NCI-H748 (cell line): ENCODE measurements at regions not wholly inside any gene's neighbourhood (a gene's known extent, or its start where the extent isn't known, plus 50 kb on each side); places are given as distances from the start of the nearest gene placed in this dataset.

ENCODE experiments used
- DNase-seq: peaks from one replicate; lab custom pipeline; 2025; ENCODE audit not compliant: unreplicated experiment; lab: John Stamatoyannopoulos, UW

GRCh38 chr6:21375151-21376116 is 218.1 kb upstream of the SOX4 start:
- no peak for DNase-seq

GRCh38 chr6:21377356-21377755 is 216.2 kb upstream of the SOX4 start:
- no peak for DNase-seq

GRCh38 chr6:21381331-21381963 is 212.1 kb upstream of the SOX4 start:
- DNase-seq = peak; percentile 29

DNA sequence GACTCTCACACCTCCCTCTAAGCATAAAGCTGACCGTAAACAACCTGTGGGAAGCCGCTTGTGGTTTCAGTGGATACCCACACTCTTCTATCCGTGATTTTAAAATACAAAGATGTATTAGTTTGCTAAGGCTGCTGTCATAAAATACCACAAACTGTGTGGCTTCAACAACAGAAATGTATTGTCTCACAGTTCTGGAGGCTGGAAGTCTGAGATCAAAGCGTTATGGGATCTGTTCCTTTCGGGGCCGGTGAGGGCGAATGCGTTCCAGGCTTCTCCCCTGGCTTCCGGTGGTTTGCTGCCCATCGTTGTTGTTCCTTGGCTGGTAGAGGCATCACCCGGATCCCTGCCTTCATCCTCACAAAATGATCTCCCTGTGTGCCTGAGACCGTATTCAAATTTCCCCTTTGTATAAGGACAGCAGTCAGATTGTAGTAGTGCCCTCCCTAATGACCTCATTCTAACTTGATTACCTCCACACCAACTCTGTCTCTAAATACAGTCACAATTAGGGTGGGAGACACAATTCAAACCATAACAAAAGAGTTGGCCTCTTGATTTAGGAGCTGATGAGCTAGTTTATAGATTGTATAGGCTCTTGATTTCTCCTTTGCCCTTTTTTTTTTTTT is 210.6 kb upstream of the SOX4 start:
- no peak for DNase-seq

DNA sequence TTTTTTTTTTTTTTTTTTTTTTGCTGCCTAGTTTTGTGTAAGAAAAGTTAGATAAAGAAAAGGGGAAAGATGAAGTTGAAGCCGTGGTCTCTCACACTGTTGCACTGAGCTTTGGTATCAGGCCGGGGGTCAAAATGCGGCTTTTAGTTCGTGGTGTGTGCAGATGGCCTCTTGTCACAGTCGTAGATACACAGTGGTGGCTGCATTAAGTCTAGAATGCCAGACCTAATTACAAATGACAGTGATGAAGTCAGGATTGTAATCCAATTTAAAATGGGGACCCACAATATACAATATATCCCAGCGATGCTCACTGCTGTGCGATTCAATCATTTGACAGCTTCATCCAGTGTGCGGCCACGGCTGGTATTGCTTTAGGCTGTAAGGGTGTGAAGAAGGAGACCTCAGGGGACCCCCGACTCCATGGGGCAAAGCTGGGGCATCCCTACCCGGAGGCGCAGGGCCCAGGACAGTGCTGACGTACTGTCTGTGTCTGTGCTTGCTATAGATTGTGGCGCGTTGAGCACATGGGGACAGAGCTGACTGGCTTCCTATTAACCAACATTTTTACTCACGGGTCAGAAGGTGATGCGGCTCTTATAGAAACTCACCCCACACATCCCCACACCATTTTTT is 210.0 kb upstream of the SOX4 start:
- DNase-seq = no peak

- DNase-seq = no peak
Observed at GRCh38 chr6:21384216-21384615, 209.3 kb upstream of the SOX4 start.

DNA sequence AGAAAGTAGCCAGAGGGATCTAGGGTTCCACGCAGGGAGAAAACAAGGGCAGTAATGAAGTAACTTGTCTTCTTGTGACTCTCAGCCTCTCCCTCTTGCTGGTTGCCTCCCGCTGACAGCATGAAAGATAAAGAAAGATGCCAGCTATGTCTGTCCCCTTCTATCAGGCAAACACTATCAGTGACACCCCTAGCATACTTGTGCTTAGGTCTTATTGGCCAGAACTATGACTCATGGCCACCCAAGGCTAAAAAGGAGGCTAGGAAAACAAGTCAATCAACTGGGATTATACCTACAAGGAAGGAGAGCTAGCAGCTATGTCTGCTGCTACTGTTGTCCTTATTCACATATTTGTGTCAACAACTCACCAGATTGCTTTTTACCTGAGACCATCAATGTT is 206.8 kb upstream of the SOX4 start:
- DNase-seq = no peak

- peak; percentile 18 for DNase-seq
Observed at GRCh38 chr6:21390532-21391213, 202.9 kb upstream of the SOX4 start.

- no peak for DNase-seq
Observed at GRCh38 chr6:21392177-21392576, 201.4 kb upstream of the SOX4 start.

- no peak for DNase-seq
Observed at GRCh38 chr6:21393441-21394165, 199.9 kb upstream of the SOX4 start.

- no peak for DNase-seq
Observed at GRCh38 chr6:21395121-21395520, 198.4 kb upstream of the SOX4 start.

- DNase-seq = no peak
Observed at GRCh38 chr6:21396313-21396712, 197.2 kb upstream of the SOX4 start.

DNA sequence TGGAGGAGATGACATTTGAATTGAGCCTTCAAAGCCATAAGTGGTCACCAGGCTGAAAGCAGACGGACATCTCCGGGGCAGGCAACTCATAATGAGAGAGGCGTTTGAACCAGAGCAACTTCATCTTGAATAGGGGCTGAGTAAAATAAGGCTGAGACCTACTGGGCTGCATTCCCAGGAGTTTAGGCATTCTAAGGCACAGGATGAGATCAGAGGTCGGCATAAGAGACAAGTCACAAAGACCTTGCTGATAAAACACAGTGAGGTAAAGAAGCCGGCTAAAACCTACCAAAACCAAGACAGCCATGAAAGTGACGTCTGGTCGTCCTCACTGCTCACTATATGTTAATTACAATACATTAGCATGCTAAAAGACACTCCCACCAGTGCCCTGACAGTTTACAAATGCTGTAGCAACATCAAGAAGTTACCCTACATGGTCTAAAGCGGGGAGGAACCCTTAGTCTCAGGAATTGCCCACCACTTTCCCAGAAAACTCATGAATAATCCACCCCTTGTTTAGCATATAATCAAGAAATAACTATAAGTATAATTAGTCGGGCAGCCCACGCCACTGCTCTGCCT is 194.7 kb upstream of the SOX4 start:
- no peak for DNase-seq

DNA sequence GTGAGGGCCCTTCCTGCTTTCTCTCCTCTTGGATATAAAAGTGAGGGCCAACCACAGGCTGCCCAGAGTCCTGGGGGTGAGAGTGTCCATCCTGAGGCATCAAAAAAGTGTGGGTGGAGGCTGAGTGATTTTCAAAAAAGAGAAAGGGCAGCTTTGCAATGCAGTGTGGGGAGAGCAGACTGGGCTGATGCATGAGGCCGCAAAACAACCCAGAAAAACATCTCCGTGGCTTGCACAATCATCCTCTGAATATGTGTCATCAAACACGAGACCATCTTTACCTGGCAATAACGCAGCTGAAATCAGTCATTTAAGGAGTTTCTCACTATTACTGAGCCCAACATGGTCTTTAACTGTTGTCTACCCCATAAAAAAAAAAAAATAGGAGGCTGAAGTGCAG is 191.2 kb upstream of the SOX4 start:
- no peak for DNase-seq

DNA sequence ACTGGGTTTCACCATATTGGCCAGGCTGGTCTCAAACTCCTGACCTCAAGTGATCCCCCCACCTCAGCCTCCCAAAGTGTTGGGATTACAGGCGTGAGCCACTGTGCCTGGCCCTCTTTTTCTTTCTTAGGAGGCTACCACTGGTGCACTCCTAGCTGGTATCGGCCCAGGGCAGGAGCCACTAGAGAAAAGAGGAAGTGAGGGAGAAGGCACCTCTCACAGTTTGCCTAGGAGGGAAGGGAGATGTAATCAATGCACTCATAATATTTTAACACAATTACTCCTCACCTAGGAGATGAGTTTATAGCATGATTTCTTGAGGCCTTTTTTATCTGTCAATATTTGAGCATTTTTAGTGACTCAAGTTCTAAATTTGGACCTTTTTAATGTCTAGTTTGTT is 189.0 kb upstream of the SOX4 start:
- no peak for DNase-seq

- DNase-seq = no peak
Observed at GRCh38 chr6:21406316-21406715, 187.2 kb upstream of the SOX4 start.

- DNase-seq = no peak
Observed at GRCh38 chr6:21409231-21409630, 184.3 kb upstream of the SOX4 start.

DNA sequence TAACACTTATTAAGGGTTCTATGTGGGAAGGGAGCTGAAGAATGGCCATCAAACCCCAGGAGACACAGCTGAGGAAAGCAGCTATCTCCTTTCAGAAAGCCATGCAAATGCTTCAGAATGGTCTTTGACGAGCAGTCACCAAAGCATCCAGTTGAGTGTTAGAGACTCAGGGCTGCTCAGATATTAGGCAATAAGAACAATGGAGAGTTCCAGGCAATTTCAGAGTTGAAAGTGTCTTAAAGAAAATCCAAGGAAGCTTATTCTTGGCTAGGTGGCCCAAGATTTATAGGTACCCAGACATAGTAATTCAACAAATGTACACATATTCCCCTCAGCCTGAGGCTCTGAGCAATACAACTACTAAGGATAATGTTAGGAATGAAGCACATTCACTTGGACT is 180.1 kb upstream of the SOX4 start:
- DNase-seq = no peak

DNA sequence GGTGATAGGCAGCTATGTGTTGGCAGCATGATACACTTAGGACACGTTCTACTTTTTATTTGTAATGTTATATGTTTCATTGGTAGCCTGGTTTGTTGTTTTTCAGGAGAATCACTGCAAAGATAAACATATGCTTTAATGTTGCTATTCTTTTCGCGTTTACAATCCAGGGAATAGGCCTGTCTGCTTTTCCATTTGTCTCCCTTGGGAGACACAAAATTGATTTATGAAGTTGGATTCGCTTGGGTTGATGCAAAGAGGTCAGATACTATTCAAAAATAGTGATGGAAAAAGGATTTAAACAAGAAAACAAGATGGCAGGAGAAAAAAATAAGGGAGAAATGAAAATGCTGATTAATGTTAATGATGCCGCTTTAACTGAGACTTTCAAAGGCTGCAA is 179.5 kb upstream of the SOX4 start:
- DNase-seq = no peak
